Activated naive CD8-positive, alpha-beta T cell treated with anti-CD3 and anti-CD28 coated beads for 36 hours (primary cell): ENCODE measurements at regions not wholly inside any gene's neighbourhood (a gene's known extent, or its start where the extent isn't known, plus 50 kb on each side); places are given as distances from the start of the nearest gene placed in this dataset.

Experiments
- DNase-seq: peaks from one replicate; pipeline ENCODE4 v3.0.0; 2021
- H3K27ac Mint-ChIP-seq: one replicate; pipeline ENCODE4 v1.8.0; 2022; ENCODE audit warnings: mild to moderate bottlenecking, moderate library complexity, mixed read lengths
- H3K27me3 Mint-ChIP-seq: one replicate; pipeline ENCODE4 v1.8.0; 2022; ENCODE audit warnings: mild to moderate bottlenecking, mixed read lengths
- H3K36me3 Mint-ChIP-seq: one replicate; pipeline ENCODE4 v1.8.0; 2021; ENCODE audit warnings: mild to moderate bottlenecking, mixed read lengths
- H3K4me1 Mint-ChIP-seq: one replicate; pipeline ENCODE4 v1.8.0; 2021; ENCODE audit warnings: mixed read lengths
- H3K4me3 Mint-ChIP-seq: one replicate; pipeline ENCODE4 v1.8.0; 2022; ENCODE audit warnings: mild to moderate bottlenecking, moderate library complexity, mixed read lengths
- H3K9me3 Mint-ChIP-seq: one replicate; pipeline ENCODE4 v1.8.0; 2022; ENCODE audit warnings: mixed read lengths

- no peak overlapping the region for H3K27ac Mint-ChIP-seq
- no peaks in the 10 kb centered on the region for H3K27me3 Mint-ChIP-seq
- no peaks in the 10 kb centered on the region for H3K4me1 Mint-ChIP-seq
- no peak for DNase-seq
- no peaks in the 10 kb centered on the region for H3K36me3 Mint-ChIP-seq
- H3K9me3 Mint-ChIP-seq, result peaks cover 6% of the 10 kb centered on the region
- H3K4me3 Mint-ChIP-seq, result no peak overlapping the region
Observed at GRCh38 chr6:84554706-84555105, 209.7 kb downstream of the TBX18 start.

DNA sequence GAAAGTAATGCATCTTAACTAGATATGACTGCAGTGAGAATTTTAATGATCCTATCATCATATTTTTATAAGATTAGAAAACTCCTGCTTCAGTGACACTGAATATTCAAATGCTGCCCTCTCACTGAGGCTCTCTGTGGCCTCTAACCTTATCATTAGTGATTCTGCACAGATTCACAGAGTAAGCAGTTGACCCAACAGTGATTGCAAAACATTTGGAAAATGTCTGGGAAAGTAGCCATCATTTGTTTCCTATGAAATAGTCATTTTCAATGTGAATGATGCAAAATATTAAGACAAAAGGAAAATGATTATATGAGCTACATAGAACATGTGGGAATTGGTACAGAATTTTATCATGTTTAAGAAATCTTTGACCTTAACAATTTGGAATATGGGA, 210.3 kb downstream of the TBX18 start:
- Mint-ChIP-seq H3K9me3 (peaks cover 6% of the 10 kb centered on the region), H3K4me3 (no peak overlapping the region)

GRCh38 chr6:84553527-84553926, 210.9 kb downstream of the TBX18 start:
- Mint-ChIP-seq H3K36me3 (no peaks in the 10 kb centered on the region), H3K9me3 (peaks cover 6% of the 10 kb centered on the region), H3K27me3 (no peaks in the 10 kb centered on the region), H3K4me3 (no peak overlapping the region), H3K27ac (no peak overlapping the region), H3K4me1 (no peaks in the 10 kb centered on the region)
- DNase-seq, result no peak

More for the DNA sequence above, 210.3 kb downstream of the TBX18 start:
- Mint-ChIP-seq H3K4me1 (no peaks in the 10 kb centered on the region), H3K27ac (no peak overlapping the region), H3K27me3 (no peaks in the 10 kb centered on the region), H3K36me3 (no peaks in the 10 kb centered on the region)
- DNase-seq, result no peak

- H3K27me3 Mint-ChIP-seq, result no peaks in the 10 kb centered on the region
- peaks cover 6% of the 10 kb centered on the region for H3K9me3 Mint-ChIP-seq
- no peaks in the 10 kb centered on the region for H3K36me3 Mint-ChIP-seq
- H3K4me3 Mint-ChIP-seq, result no peak overlapping the region
- H3K27ac Mint-ChIP-seq, result no peak overlapping the region
- no peak for DNase-seq
- peaks cover 3% of the 10 kb centered on the region for H3K4me1 Mint-ChIP-seq
Observed at GRCh38 chr6:84551797-84552196, 212.6 kb downstream of the TBX18 start.

GRCh38 chr6:84549917-84550316, 214.5 kb downstream of the TBX18 start:
- Mint-ChIP-seq H3K4me3 (no peak overlapping the region), H3K27ac (no peak overlapping the region), H3K4me1 (peaks cover 3% of the 10 kb centered on the region), H3K27me3 (no peaks in the 10 kb centered on the region), H3K9me3 (peaks cover 6% of the 10 kb centered on the region), H3K36me3 (no peaks in the 10 kb centered on the region)
- no peak for DNase-seq

GRCh38 chr6:84547341-84547801, 217.0 kb downstream of the TBX18 start:
- Mint-ChIP-seq H3K4me1 (peaks cover 3% of the 10 kb centered on the region), H3K9me3 (peaks cover 12% of the 10 kb centered on the region), H3K36me3 (no peaks in the 10 kb centered on the region), H3K27ac (no peak overlapping the region), H3K27me3 (no peaks in the 10 kb centered on the region), H3K4me3 (no peak overlapping the region)
- DNase-seq, result no peak

- H3K9me3 Mint-ChIP-seq, result peaks cover 11% of the 10 kb centered on the region
Observed at GRCh38 chr6:84546427-84546914, 217.9 kb downstream of the TBX18 start.

DNA sequence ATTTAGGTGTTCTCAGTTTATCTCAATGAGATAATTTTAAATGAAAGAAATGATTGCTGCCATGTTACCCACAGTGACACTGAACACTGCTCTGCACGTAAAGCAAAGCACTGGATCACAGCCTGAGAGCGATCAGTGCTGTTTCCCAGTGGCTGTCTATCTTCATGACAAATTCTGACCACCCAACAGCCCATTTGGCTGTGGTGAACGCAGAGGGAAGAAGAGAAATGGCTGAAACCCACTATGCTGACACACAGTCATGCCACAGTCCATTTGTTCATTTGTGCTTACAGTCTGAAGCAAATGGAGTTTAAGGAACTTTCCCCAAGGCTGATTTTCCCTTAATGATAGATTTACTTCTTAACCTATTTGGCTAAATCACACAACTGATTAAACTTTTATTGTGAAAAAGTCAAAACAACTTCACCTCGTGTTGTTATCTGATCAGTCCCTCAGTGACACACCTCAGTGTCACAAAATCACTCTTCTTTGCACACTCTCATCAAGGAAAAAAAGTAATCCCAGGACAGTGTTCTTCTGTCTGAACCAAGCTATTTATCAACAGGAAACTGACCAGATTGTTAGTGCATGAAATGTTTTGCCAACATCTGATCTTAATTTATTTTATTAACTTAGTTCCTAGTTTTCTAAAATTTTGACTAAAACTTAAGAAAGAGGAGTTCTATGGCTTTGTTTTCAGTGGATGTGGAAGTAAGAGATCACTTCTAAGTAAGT, 225.1 kb downstream of the TBX18 start:
- DNase-seq, result no peak
- H3K4me1 Mint-ChIP-seq, result no peaks in the 10 kb centered on the region
- H3K27ac Mint-ChIP-seq, result no peak overlapping the region
- H3K4me3 Mint-ChIP-seq, result no peak overlapping the region
- H3K36me3 Mint-ChIP-seq, result no peaks in the 10 kb centered on the region
- H3K27me3 Mint-ChIP-seq, result no peaks in the 10 kb centered on the region
- H3K9me3 Mint-ChIP-seq, result peaks cover 8% of the 10 kb centered on the region

More at GRCh38 chr6:84546427-84546914, 217.9 kb downstream of the TBX18 start:
- no peaks in the 10 kb centered on the region for H3K27me3 Mint-ChIP-seq
- H3K4me1 Mint-ChIP-seq, result peaks cover 3% of the 10 kb centered on the region
- no peaks in the 10 kb centered on the region for H3K36me3 Mint-ChIP-seq
- no peak overlapping the region for H3K27ac Mint-ChIP-seq
- no peak overlapping the region for H3K4me3 Mint-ChIP-seq
- DNase-seq, result no peak

DNA sequence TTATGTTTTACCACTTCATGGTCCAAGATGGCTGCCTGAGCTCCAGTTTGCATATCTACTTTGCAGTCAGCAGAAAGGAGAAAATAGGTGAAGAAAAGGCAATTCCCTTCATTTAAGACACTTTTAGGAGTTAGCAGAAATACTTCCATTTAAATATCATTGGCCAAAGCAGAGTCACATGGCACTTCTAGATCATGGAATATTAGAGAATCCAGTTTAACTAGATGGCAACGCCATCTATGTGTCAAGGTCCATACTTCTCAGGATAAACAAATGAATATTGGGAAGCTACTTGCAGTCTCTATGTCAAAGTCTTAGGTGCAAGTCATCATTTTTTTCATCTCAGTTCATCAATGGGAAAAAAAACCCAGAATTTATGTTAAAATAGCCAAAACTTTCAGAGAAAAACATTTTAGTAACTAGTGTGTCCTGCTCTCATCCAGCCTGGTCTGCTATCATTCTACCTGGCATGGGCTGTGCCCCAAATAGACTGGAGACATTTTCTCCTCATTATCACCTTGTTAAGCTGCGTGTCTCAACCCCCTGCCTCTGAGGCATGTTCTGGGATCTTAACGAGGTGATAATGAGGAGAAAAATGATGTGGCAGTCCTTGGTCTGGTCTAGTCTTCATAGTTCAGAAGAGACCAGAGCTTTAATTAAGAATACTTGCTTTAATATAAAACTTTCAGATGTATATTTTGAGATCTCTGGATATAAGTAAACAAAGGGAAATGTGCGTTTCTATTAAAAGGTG, 227.3 kb downstream of the TBX18 start:
- H3K9me3 Mint-ChIP-seq, result peaks cover 2% of the 10 kb centered on the region
- H3K27me3 Mint-ChIP-seq, result no peaks in the 10 kb centered on the region
- no peaks in the 10 kb centered on the region for H3K36me3 Mint-ChIP-seq
- H3K4me1 Mint-ChIP-seq, result no peaks in the 10 kb centered on the region
- DNase-seq, result no peak
- H3K27ac Mint-ChIP-seq, result no peak overlapping the region
- H3K4me3 Mint-ChIP-seq, result no peak overlapping the region

- DNase-seq, result no peak
- H3K4me1 Mint-ChIP-seq, result no peaks in the 10 kb centered on the region
- H3K4me3 Mint-ChIP-seq, result no peak overlapping the region
- peaks cover 6% of the 10 kb centered on the region for H3K9me3 Mint-ChIP-seq
- no peak overlapping the region for H3K27ac Mint-ChIP-seq
- H3K27me3 Mint-ChIP-seq, result peaks cover 4% of the 10 kb centered on the region
- H3K36me3 Mint-ChIP-seq, result no peaks in the 10 kb centered on the region
Observed at GRCh38 chr6:84528201-84528600, 236.2 kb downstream of the TBX18 start.

GRCh38 chr6:84526631-84527030, 237.8 kb downstream of the TBX18 start:
- Mint-ChIP-seq H3K27ac (no peak overlapping the region), H3K36me3 (no peaks in the 10 kb centered on the region), H3K9me3 (peaks cover 2% of the 10 kb centered on the region), H3K4me1 (no peaks in the 10 kb centered on the region), H3K27me3 (peaks cover 4% of the 10 kb centered on the region), H3K4me3 (no peak overlapping the region)
- no peak for DNase-seq

DNA sequence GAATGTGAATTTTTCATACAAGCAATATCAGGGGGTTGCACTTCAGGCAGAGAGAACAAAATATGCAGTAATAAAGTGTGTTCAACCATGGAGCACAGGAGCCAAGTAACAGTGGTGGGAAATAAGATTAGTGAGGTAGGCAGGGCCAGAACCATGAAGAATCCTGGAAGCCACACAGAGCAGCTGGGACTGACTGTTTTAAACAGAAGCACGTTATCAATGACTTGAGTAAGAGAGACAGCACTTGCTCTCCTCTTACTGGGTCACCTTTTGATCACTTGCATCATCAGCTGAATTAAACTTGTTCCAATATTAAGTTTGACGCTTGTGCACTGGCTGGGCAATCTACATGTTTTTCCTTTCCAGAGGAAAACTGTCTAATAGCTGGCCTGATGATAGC, 238.5 kb downstream of the TBX18 start:
- H3K36me3 Mint-ChIP-seq, result no peaks in the 10 kb centered on the region
- H3K27me3 Mint-ChIP-seq, result peaks cover 4% of the 10 kb centered on the region
- no peak overlapping the region for H3K4me3 Mint-ChIP-seq
- H3K4me1 Mint-ChIP-seq, result no peaks in the 10 kb centered on the region
- no peak for DNase-seq
- no peaks in the 10 kb centered on the region for H3K9me3 Mint-ChIP-seq
- no peak overlapping the region for H3K27ac Mint-ChIP-seq

- no peak overlapping the region for H3K27ac Mint-ChIP-seq
- DNase-seq, result no peak
- H3K36me3 Mint-ChIP-seq, result no peaks in the 10 kb centered on the region
- no peak overlapping the region for H3K4me3 Mint-ChIP-seq
- no peaks in the 10 kb centered on the region for H3K9me3 Mint-ChIP-seq
- H3K4me1 Mint-ChIP-seq, result no peaks in the 10 kb centered on the region
- H3K27me3 Mint-ChIP-seq, result peaks cover 4% of the 10 kb centered on the region
Observed at GRCh38 chr6:84524636-84525035, 239.8 kb downstream of the TBX18 start.

- H3K36me3 Mint-ChIP-seq, result no peaks in the 10 kb centered on the region
- no peak for DNase-seq
- no peaks in the 10 kb centered on the region for H3K4me1 Mint-ChIP-seq
- H3K27ac Mint-ChIP-seq, result no peak overlapping the region
- no peaks in the 10 kb centered on the region for H3K27me3 Mint-ChIP-seq
- no peaks in the 10 kb centered on the region for H3K9me3 Mint-ChIP-seq
- H3K4me3 Mint-ChIP-seq, result no peak overlapping the region
Observed at GRCh38 chr6:84522135-84522549, 242.3 kb downstream of the TBX18 start.

GRCh38 chr6:84521511-84521910, 242.9 kb downstream of the TBX18 start:
- Mint-ChIP-seq H3K36me3 (no peaks in the 10 kb centered on the region), H3K9me3 (no peaks in the 10 kb centered on the region)

More at GRCh38 chr6:84521511-84521910, 242.9 kb downstream of the TBX18 start:
- DNase-seq, result no peak
- no peaks in the 10 kb centered on the region for H3K27me3 Mint-ChIP-seq
- no peak overlapping the region for H3K27ac Mint-ChIP-seq
- no peaks in the 10 kb centered on the region for H3K4me1 Mint-ChIP-seq
- no peak overlapping the region for H3K4me3 Mint-ChIP-seq
